ENCODE measurements at regions not wholly inside any gene's neighbourhood (a gene's known extent, or its start where the extent isn't known, plus 50 kb on each side); places are given as distances from the start of the nearest gene placed in this dataset.

- DNase-seq: no peak
These were observed 276.6 kb upstream of the CFAP20DC start for GRCh38 chr3:59326246-59327024.

GRCh38 chr3:59321881-59322540 lies 272.2 kb upstream of the CFAP20DC start:
- no peak for DNase-seq

GRCh38 chr3:59320080-59320479 lies 270.3 kb upstream of the CFAP20DC start:
- no peak for DNase-seq

GRCh38 chr3:59319442-59319841 lies 269.6 kb upstream of the CFAP20DC start:
- DNase-seq: no peak

GRCh38 chr3:59318881-59319280 lies 269.1 kb upstream of the CFAP20DC start:
- DNase-seq: no peak

- no peak for DNase-seq
These were observed 267.6 kb upstream of the CFAP20DC start for GRCh38 chr3:59317386-59317785.

- DNase-seq: no peak
These were observed 267.0 kb upstream of the CFAP20DC start for GRCh38 chr3:59316688-59317275.

- peak; percentile 38 for DNase-seq
These were observed 263.5 kb upstream of the CFAP20DC start for GRCh38 chr3:59313365-59313764.

GRCh38 chr3:59311231-59311630 lies 261.4 kb upstream of the CFAP20DC start:
- DNase-seq: no peak

- DNase-seq: no peak
These were observed 260.9 kb upstream of the CFAP20DC start for GRCh38 chr3:59310736-59311135.

GRCh38 chr3:59308684-59309083 lies 258.9 kb upstream of the CFAP20DC start:
- DNase-seq: no peak

GRCh38 chr3:59308001-59308400 lies 258.2 kb upstream of the CFAP20DC start:
- DNase-seq: no peak

GRCh38 chr3:59306436-59306835 lies 256.6 kb upstream of the CFAP20DC start:
- DNase-seq: no peak

GRCh38 chr3:59304296-59304695 lies 254.5 kb upstream of the CFAP20DC start:
- DNase-seq: no peak

- no peak for DNase-seq
These were observed 253.6 kb upstream of the CFAP20DC start for GRCh38 chr3:59303452-59303851.

- no peak for DNase-seq
These were observed 252.6 kb upstream of the CFAP20DC start for GRCh38 chr3:59302442-59302841.

- DNase-seq: no peak
These were observed 250.9 kb upstream of the CFAP20DC start for GRCh38 chr3:59300733-59301132.

- DNase-seq: no peak
These were observed 249.7 kb upstream of the CFAP20DC start for GRCh38 chr3:59299561-59299960.

GRCh38 chr3:59290358-59290757 lies 240.5 kb upstream of the CFAP20DC start:
- no peak for DNase-seq

GRCh38 chr3:59289831-59290230 lies 240.0 kb upstream of the CFAP20DC start:
- no peak for DNase-seq

- DNase-seq: no peak
These were observed 239.1 kb upstream of the CFAP20DC start for GRCh38 chr3:59288951-59289350.

- peak; percentile 4 for DNase-seq
These were observed 237.1 kb upstream of the CFAP20DC start for GRCh38 chr3:59286791-59287531.

GRCh38 chr3:59285560-59285959 lies 235.7 kb upstream of the CFAP20DC start:
- no peak for DNase-seq
